ENCODE measurements at regions not wholly inside any gene's neighbourhood (a gene's known extent, or its start where the extent isn't known, plus 50 kb on each side); places are given as distances from the start of the nearest gene placed in this dataset.

- Histone ChIP-seq H3K4me2 (ENCODE audit: insufficient read depth, low read length) (no peak overlapping the region), H3K79me2 (ENCODE audit: control insufficient read depth, insufficient read depth, low read length) (no peaks in the 10 kb centered on the region), H3K36me3 (ENCODE audit: control insufficient read depth in 2 of 2, extremely low read depth in 1 of 2, insufficient read depth in 2 of 2, low read length in 2 of 2) (no peaks in the 10 kb centered on the region), H2AFZ (ENCODE audit: low read depth, low read length) (no peak overlapping the region), H3K4me1 (ENCODE audit: control insufficient read depth, extremely low read depth, insufficient read depth, low read length) (no peaks in the 10 kb centered on the region), H3K27ac (ENCODE audit: insufficient read depth, low read depth, low read length) (no peak overlapping the region), H4K20me1 (replicated peaks; ENCODE audit: control insufficient read depth, extremely low read depth, insufficient read depth, low read length) (no peaks in the 10 kb centered on the region), H3K4me3 (replicated peaks in 1 of 3; ENCODE audit: insufficient read depth in 1 of 3, low read depth in 1 of 3, low read length in 3 of 3) (no peak overlapping the region), H3K9me3 (replicated peaks; ENCODE audit: control insufficient read depth, insufficient read depth, low read length) (no peaks in the 10 kb centered on the region), H3K9me1 (replicated peaks; ENCODE audit: control insufficient read depth, extremely low read depth, insufficient read depth, low read length) (no peaks in the 10 kb centered on the region), H3K9ac (replicated peaks; ENCODE audit: extremely low read depth, insufficient read depth, low read length) (no peak overlapping the region), H3K27me3 (ENCODE audit: control insufficient read depth in 2 of 2, insufficient read depth in 2 of 2, low read length in 2 of 2) (peaks cover 13 to 21% of the 10 kb centered on the region in 2 experiments)
- TF ChIP-seq EZH2 (IDR thresholded peaks at IDR 0.05; ENCODE audit: borderline replicate concordance, low read depth, low read length, severe bottlenecking) (no peak), GATA2 (IDR thresholded peaks at IDR 0.05; ENCODE audit: insufficient read depth, insufficient read length, low read depth, low read length) (no peak), JUN (IDR thresholded peaks at IDR 0.05; ENCODE audit: borderline replicate concordance, insufficient read depth, insufficient read length, low read depth) (no peak), MYC (IDR thresholded peaks at IDR 0.05; ENCODE audit: low read depth, low read length) (no peak)
- intact Hi-C loops (cut with micrococcal nuclease) (no loop called here), dilution Hi-C loops (cut with MboI; ENCODE audit: extremely low pct_ligation_motif_present, low sequenced_read_pairs) (no loop called here)
- no TSS peak for BruUV-seq (replicated peaks)
- FAIRE-seq (no peak), DNase-seq (ENCODE audit: low read depth, low spot score) (no peak)
- ChIA-PET CTCF (no interaction called here), POLR2A (no interaction called here)
Observed at GRCh38 chr9:36778682-36779081, 206.0 kb downstream of the MELK start.

GRCh38 chr9:36779582-36779981, 206.9 kb downstream of the MELK start:
- Histone ChIP-seq H2AFZ (ENCODE audit: low read depth, low read length) (no peak overlapping the region), H3K4me3 (replicated peaks in 1 of 3; ENCODE audit: insufficient read depth in 1 of 3, low read depth in 1 of 3, low read length in 3 of 3) (no peak overlapping the region), H3K9me3 (replicated peaks; ENCODE audit: control insufficient read depth, insufficient read depth, low read length) (no peaks in the 10 kb centered on the region), H3K4me1 (ENCODE audit: control insufficient read depth, extremely low read depth, insufficient read depth, low read length) (no peaks in the 10 kb centered on the region), H3K27ac (ENCODE audit: insufficient read depth, low read depth, low read length) (no peak overlapping the region), H3K36me3 (ENCODE audit: control insufficient read depth in 2 of 2, extremely low read depth in 1 of 2, insufficient read depth in 2 of 2, low read length in 2 of 2) (no peaks in the 10 kb centered on the region), H4K20me1 (replicated peaks; ENCODE audit: control insufficient read depth, extremely low read depth, insufficient read depth, low read length) (no peaks in the 10 kb centered on the region), H3K4me2 (ENCODE audit: insufficient read depth, low read length) (no peak overlapping the region), H3K79me2 (ENCODE audit: control insufficient read depth, insufficient read depth, low read length) (no peaks in the 10 kb centered on the region), H3K9me1 (replicated peaks; ENCODE audit: control insufficient read depth, extremely low read depth, insufficient read depth, low read length) (no peaks in the 10 kb centered on the region), H3K9ac (replicated peaks; ENCODE audit: extremely low read depth, insufficient read depth, low read length) (no peak overlapping the region), H3K27me3 (ENCODE audit: control insufficient read depth in 2 of 2, insufficient read depth in 2 of 2, low read length in 2 of 2) (peaks cover 13 to 21% of the 10 kb centered on the region in 2 experiments)
- DNase-seq (ENCODE audit: low read depth, low spot score): no peak
- ChIA-PET CTCF (interaction anchor here (0.7 kb wide), 1 partner anchor 13 kb away, joined by 3 read pairs; no protein-coding TSS in a partner anchor), POLR2A (no interaction called here)
- dilution Hi-C loops (cut with MboI; ENCODE audit: extremely low pct_ligation_motif_present, low sequenced_read_pairs): no loop called here
- FAIRE-seq: no peak
- TF ChIP-seq, protein P1, sequence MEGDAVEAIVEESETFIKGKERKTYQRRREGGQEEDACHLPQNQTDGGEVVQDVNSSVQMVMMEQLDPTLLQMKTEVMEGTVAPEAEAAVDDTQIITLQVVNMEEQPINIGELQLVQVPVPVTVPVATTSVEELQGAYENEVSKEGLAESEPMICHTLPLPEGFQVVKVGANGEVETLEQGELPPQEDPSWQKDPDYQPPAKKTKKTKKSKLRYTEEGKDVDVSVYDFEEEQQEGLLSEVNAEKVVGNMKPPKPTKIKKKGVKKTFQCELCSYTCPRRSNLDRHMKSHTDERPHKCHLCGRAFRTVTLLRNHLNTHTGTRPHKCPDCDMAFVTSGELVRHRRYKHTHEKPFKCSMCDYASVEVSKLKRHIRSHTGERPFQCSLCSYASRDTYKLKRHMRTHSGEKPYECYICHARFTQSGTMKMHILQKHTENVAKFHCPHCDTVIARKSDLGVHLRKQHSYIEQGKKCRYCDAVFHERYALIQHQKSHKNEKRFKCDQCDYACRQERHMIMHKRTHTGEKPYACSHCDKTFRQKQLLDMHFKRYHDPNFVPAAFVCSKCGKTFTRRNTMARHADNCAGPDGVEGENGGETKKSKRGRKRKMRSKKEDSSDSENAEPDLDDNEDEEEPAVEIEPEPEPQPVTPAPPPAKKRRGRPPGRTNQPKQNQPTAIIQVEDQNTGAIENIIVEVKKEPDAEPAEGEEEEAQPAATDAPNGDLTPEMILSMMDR (IDR thresholded peaks at IDR 0.05; ENCODE audit: extremely low read depth in 1 of 2, insufficient read depth in 1 of 2, low read depth in 1 of 2, low read length in 2 of 2): no peak
- TF ChIP-seq MAX (IDR thresholded peaks at IDR 0.05; ENCODE audit: insufficient read depth, insufficient read length) (no peak), POLR2A (IDR thresholded peaks at IDR 0.05; ENCODE audit: low read depth, low read length) (no peak), JUN (IDR thresholded peaks at IDR 0.05; ENCODE audit: borderline replicate concordance, insufficient read depth, insufficient read length, low read depth) (no peak), FOS (IDR thresholded peaks at IDR 0.05; ENCODE audit: borderline replicate concordance, insufficient read depth, low read length) (no peak), MYC (IDR thresholded peaks at IDR 0.05; ENCODE audit: low read depth, low read length) (no peak), GATA2 (IDR thresholded peaks at IDR 0.05; ENCODE audit: insufficient read depth, insufficient read length, low read depth, low read length) (no peak), POLR2AphosphoS5 (IDR thresholded peaks at IDR 0.05; ENCODE audit: insufficient read depth, low read depth, low read length) (no peak)
- BruUV-seq (replicated peaks): no TSS peak
- intact Hi-C loops (cut with micrococcal nuclease): no loop called here

Measured in endothelial cell of umbilical vein (primary cell).